Ramos (cell line): ENCODE measurements at regions not wholly inside any gene's neighbourhood (a gene's known extent, or its start where the extent isn't known, plus 50 kb on each side); places are given as distances from the start of the nearest gene placed in this dataset.

Experiments
- in situ Hi-C: fragments of 300-500 bp; cut with MboI; formaldehyde crosslinking; loops from one replicate; pipeline ENCODE4 v1.14.3; 2022; ENCODE audit warnings: low sequenced_read_pairs; ENCODE audit not compliant: unreplicated experiment

DNA sequence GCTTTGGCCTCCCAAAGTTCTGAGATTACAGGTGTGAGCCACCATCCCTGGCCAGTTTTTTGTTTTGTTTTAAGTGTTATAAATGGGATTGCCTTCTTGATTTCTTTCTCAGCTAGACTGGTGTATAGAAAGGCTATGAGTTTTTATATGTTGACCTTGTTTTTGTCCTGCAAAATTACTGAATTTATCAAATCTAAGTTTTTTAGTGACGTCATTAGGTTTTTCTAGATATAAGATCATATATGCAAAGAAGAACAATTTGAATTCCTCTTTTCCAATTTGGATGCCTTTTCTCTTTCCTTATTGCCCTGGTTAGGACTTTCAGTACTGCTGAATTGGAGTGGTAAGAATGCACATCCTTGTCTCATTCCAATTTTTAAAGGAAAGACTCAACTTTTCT is 81.3 kb upstream of the MOCS1 start:
- in situ Hi-C loops, result no loop called here

DNA sequence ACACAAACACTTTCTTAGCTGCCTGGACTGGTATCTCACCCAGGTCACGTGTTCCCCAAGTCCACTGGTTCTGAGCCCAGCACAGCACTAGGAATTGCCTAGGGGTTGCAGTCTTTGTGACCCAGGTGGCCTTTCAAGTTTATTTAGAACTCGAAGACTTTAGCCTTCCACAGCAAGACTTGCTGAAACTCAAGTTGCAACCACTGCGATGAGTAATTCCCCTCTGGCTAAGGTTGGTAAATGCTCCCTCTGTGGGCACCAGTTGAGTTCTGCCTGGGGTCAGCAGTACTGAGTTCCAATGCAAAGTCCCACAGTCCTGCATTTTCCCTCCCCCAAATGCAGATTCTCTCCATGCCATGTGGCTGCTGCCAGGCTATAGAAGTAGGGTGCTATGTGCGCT is 77.6 kb upstream of the MOCS1 start:
- in situ Hi-C loops, result no loop called here

DNA sequence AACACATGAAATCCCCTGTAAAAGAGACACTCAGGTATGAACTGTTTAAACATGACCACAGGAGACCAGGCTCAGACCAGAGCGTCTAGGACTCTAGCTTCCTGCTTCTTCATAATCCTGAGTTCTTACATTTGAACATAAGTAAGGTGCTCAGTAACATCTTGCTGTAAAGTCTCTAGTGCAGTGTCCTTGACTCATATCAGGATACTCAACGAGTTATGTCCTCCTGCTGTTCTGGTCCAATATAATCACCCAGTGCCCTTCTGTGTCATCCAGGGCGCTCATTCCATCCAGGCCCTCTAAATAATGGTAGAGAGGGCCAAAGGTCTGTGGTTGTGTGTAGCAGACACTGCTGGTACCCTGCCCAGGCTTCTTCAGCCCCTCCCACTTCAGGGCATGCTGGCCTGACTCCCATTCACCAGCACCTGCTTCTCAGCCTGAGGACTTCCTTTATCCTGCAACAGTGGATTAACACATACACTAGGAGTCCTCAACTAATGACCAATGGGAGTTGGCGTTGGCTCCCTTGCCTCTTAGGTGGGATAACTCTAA is 66.8 kb upstream of the MOCS1 start:
- in situ Hi-C loops, result no loop called here

- in situ Hi-C loops, result no loop called here
Measured at GRCh38 chr6:39999006-39999867, 65.0 kb upstream of the MOCS1 start.

GRCh38 chr6:39998126-39998525 is 63.9 kb upstream of the MOCS1 start:
- in situ Hi-C loops, result no loop called here

DNA sequence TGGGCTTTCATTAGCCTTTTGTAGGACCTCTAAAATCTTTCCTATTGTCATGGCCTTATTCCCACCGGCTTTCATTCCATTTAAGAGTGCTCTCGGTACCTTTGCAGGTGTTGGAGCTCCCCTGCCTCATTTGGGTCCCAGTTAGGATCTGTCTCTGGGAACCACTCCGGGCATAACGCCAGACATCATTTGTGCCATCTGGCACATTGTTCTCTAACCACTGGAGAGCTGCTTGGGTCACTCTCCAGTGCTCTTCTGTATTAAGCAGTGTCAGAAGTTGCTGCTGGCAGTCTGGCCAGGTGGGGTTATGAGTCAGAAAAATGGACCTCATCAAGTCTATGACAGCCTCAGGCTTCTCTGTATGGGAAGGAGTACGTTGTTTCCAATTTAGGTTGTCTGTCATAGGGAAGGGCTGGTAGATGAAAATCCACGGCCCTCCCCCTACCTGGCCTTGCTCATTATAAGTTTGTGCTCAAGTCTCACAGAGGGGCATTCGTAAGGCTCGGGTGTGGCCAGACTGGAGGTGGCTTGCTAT is 62.9 kb upstream of the MOCS1 start:
- in situ Hi-C loops, result no loop called here

DNA sequence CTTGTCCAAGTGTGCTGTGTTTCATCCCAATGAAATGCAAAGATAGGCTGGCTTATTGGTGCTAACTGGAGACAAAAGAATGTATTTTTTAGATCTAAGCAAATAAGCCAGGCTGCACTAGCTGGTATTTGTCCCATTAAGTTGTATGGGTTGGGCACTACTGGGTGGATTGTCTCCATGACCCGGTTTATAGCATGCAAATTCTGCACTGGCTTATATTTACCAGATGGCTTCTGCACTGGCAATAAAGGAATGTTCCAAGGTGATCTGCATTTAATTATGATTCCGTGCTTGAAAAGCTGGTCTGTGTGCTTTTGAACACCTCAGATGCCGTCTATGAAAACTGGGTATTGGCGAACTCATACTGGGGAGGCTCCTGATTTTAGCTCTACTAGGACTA is 61.4 kb upstream of the MOCS1 start:
- in situ Hi-C loops, result no loop called here

DNA sequence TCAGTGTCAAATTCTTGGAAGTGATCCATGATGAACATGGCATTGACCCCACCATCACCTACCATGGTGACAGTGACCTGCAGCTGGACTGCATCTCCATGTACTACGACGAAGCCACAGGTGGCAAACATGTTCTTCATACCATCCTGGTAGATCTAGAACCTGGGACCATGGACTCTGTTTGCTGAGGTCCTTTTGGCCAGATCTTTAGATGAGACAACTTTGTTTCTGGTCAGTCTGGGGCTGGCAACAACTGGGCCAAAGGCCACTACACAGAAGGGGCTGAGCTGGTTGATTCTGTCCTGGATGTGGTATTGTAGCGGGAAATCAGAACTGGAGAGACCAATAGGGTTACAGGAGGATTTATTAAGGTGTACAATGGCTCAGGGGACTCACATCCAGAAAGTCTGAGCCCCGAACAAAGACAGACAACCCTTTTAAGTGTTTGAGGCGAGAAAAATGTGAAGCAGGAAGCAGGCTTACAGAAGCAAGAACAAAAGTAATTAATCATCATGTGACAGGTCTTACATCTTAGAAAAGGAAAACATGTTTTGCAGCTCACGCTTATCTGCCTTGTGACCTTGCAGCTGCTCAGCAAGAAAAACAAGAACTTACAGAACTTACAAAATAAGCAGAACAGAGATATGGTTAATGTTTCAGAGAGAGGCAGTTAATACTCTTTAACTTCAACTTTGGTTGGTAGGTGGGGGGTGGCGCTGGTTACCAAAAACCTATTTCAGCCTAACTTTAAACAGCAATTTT is 58.8 kb upstream of the MOCS1 start:
- in situ Hi-C loops, result no loop called here
